WTC11 (cell line): ENCODE measurements at regions not wholly inside any gene's neighbourhood (a gene's known extent, or its start where the extent isn't known, plus 50 kb on each side); places are given as distances from the start of the nearest gene placed in this dataset.

Experiments
- ATAC-seq: fragments of 200-7000 bp; cut with Tn5 transposase; 2 replicates; pipeline ENCODE4 v1.10.0; 2021; ENCODE audit warnings: mild to moderate bottlenecking, moderate library complexity
- CTCF ChIA-PET: fragments of 300-600 bp; sonication (Branson Sonifier 250); formaldehyde crosslinking; loops from one replicate; lab custom pipeline; 2021; ENCODE audit warnings: antibody characterized with exemption; lab: Charles Lee
- POLR2A ChIA-PET: fragments of 350-600 bp; sonication (Branson Sonifier 250); formaldehyde crosslinking; loops from one replicate; lab custom pipeline; 2021; ENCODE audit warnings: antibody characterized with exemption; lab: Charles Lee
- DNase-seq: peaks from one replicate; pipeline ENCODE4 v3.0.0; 2021; ENCODE audit warnings: low spot score
- H3K27ac Mint-ChIP-seq: 2 replicates; pipeline ENCODE4 v1.8.0; 2021; ENCODE audit warnings: mixed read lengths
- H3K27me3 Mint-ChIP-seq: 2 replicates; pipeline ENCODE4 v1.8.0; 2021; ENCODE audit warnings: low read depth, mild to moderate bottlenecking, moderate library complexity, mixed read lengths
- H3K36me3 Mint-ChIP-seq: 2 replicates; pipeline ENCODE4 v1.8.0; 2021; ENCODE audit warnings: mixed read lengths
- H3K4me1 Mint-ChIP-seq: 2 replicates; pipeline ENCODE4 v1.8.0; 2022; ENCODE audit warnings: mixed read lengths
- H3K4me3 Mint-ChIP-seq: 2 replicates; pipeline ENCODE4 v1.8.0; 2021; ENCODE audit warnings: mild to moderate bottlenecking, moderate library complexity, mixed read lengths
- H3K9me3 Mint-ChIP-seq: 2 replicates; pipeline ENCODE4 v1.8.0; 2021; ENCODE audit warnings: mixed read lengths
- AFF4 ChIP-seq: sonication (generic); formaldehyde crosslinking; IDR thresholded peaks from 2 replicates; pipeline ENCODE4 v1.8.1; 2023; ENCODE audit warnings: mild to moderate bottlenecking, missing genetic modification reagents, borderline replicate concordance
- CTCF ChIP-seq: fragments of 200-600 bp; IDR thresholded peaks from 2 replicates; pipeline ENCODE4 v1.8.0; 2022; ENCODE audit warnings: antibody characterized with exemption
- EMX1 ChIP-seq: fragments of 250-450 bp; sonication (Bioruptor Pico); IDR thresholded peaks from 2 replicates; pipeline ENCODE4 v1.8.0; 2021; ENCODE audit warnings: mild to moderate bottlenecking
- ETV6 ChIP-seq: sonication (generic); formaldehyde crosslinking; IDR thresholded peaks from 2 replicates; pipeline ENCODE4 v1.8.1; 2022; ENCODE audit warnings: mild to moderate bottlenecking, missing genetic modification reagents
- FOXK1 ChIP-seq: sonication (generic); formaldehyde crosslinking; IDR thresholded peaks from 2 replicates; pipeline ENCODE4 v1.8.0; 2022; ENCODE audit warnings: mild to moderate bottlenecking, moderate library complexity, missing genetic modification reagents
- FOXP4 ChIP-seq: sonication (generic); formaldehyde crosslinking; IDR thresholded peaks from 2 replicates; pipeline ENCODE4 v1.8.0; 2022; ENCODE audit warnings: mild to moderate bottlenecking, missing genetic modification reagents
- GRHL2 ChIP-seq: fragments of 250-450 bp; sonication (Bioruptor Pico); IDR thresholded peaks from 2 replicates; pipeline ENCODE4 v1.8.0; 2022; ENCODE audit warnings: mild to moderate bottlenecking, moderate library complexity; ENCODE audit not compliant: insufficient replicate concordance, severe bottlenecking
- HMGA2 ChIP-seq: fragments of 250-450 bp; sonication (Bioruptor Pico); IDR thresholded peaks from 2 replicates; pipeline ENCODE4 v1.4.0; 2021; ENCODE audit warnings: mild to moderate bottlenecking, moderate library complexity
- HMGXB4 ChIP-seq: sonication (generic); formaldehyde crosslinking; IDR thresholded peaks from 2 replicates; pipeline ENCODE4 v1.8.1; 2023; ENCODE audit warnings: mild to moderate bottlenecking, moderate library complexity, missing genetic modification reagents
- IRF1 ChIP-seq: sonication (generic); formaldehyde crosslinking; IDR thresholded peaks from 2 replicates; pipeline ENCODE4 v1.8.0; 2023; ENCODE audit warnings: missing genetic modification reagents
- MLX ChIP-seq: sonication (generic); formaldehyde crosslinking; IDR thresholded peaks from 2 replicates; pipeline ENCODE4 v1.8.1; 2023; ENCODE audit warnings: mild to moderate bottlenecking, missing genetic modification reagents, moderate library complexity
- MXD4 ChIP-seq: fragments of 250-450 bp; sonication (Bioruptor Pico); IDR thresholded peaks from 2 replicates; pipeline ENCODE4 v1.8.0; 2021; ENCODE audit warnings: mild to moderate bottlenecking, moderate library complexity, borderline replicate concordance
- NFYB ChIP-seq: sonication (generic); formaldehyde crosslinking; conservative IDR thresholded peaks from 2 replicates; pipeline ENCODE4 v1.8.0; 2022; ENCODE audit warnings: low read depth, missing genetic modification reagents
- PRDM15 ChIP-seq: sonication (generic); formaldehyde crosslinking; IDR thresholded peaks from 2 replicates; pipeline ENCODE4 v1.8.0; 2022; ENCODE audit warnings: missing genetic modification reagents
- TCF7 ChIP-seq: sonication (generic); formaldehyde crosslinking; IDR thresholded peaks from 2 replicates; pipeline ENCODE4 v1.8.0; 2022; ENCODE audit warnings: mild to moderate bottlenecking, low read depth, missing genetic modification reagents, moderate library complexity
- USF1 ChIP-seq: sonication (generic); formaldehyde crosslinking; IDR thresholded peaks from 2 replicates; pipeline ENCODE4 v1.8.0; 2022; ENCODE audit warnings: mild to moderate bottlenecking, missing genetic modification reagents
- USF2 ChIP-seq: sonication (generic); formaldehyde crosslinking; IDR thresholded peaks from 2 replicates; pipeline ENCODE4 v1.8.1; 2023; ENCODE audit warnings: mild to moderate bottlenecking, missing genetic modification reagents, moderate library complexity
- ZBTB21 ChIP-seq: sonication (generic); formaldehyde crosslinking; IDR thresholded peaks from 2 replicates; pipeline ENCODE4 v1.8.1; 2023; ENCODE audit warnings: mild to moderate bottlenecking, missing genetic modification reagents, borderline replicate concordance
- ZNF423 ChIP-seq: fragments of 250-450 bp; sonication (Bioruptor Pico); IDR thresholded peaks from 2 replicates; pipeline ENCODE4 v2.1.2; 2022; ENCODE audit warnings: mild to moderate bottlenecking, moderate library complexity
- ZNF671 ChIP-seq: fragments of 250-450 bp; sonication (Bioruptor Pico); IDR thresholded peaks from 2 replicates; pipeline ENCODE4 v1.8.0; 2021; ENCODE audit warnings: mild to moderate bottlenecking

GRCh38 chr4:27428661-27429060 lies 568.0 kb downstream of the STIM2 start (continued):
- TF ChIP-seq USF2 (CRISPR knock-in tag): no peak
- TF ChIP-seq TCF7 (CRISPR knock-in tag): no peak
- TF ChIP-seq MXD4 (CRISPR knock-in tag): no peak
- TF ChIP-seq IRF1 (CRISPR knock-in tag): no peak
- TF ChIP-seq ETV6 (CRISPR knock-in tag): no peak
- TF ChIP-seq HMGXB4 (CRISPR knock-in tag): no peak
- no peak for TF ChIP-seq NFYB (CRISPR knock-in tag)
- no peak for TF ChIP-seq AFF4 (CRISPR knock-in tag)
- no peak for TF ChIP-seq EMX1 (CRISPR knock-in tag)

- CTCF ChIA-PET: no interaction called here
- DNase-seq (no peak), ATAC-seq (0 out of 2 replicates have a peak, but pooled peaks have one; percentile 30)
- Mint-ChIP-seq H3K27me3 (no peaks in the 10 kb centered on the region), H3K4me3 (no peak overlapping the region), H3K27ac (no peak overlapping the region), H3K9me3 (peaks cover 9% of the 10 kb centered on the region), H3K4me1 (peaks cover 4% of the 10 kb centered on the region; the same call in 1 of the 2 replicates), H3K36me3 (no peaks in the 10 kb centered on the region)
- POLR2A ChIA-PET: no interaction called here
- TF ChIP-seq ZNF671: no peak
- no peak for TF ChIP-seq FOXK1 (CRISPR knock-in tag)
- TF ChIP-seq ETV6 (CRISPR knock-in tag): no peak
- TF ChIP-seq MLX (CRISPR knock-in tag): no peak
- TF ChIP-seq ZBTB21: no peak
- TF ChIP-seq PRDM15 (CRISPR knock-in tag): no peak
- no peak for TF ChIP-seq FOXP4 (CRISPR knock-in tag)
- TF ChIP-seq GRHL2 (CRISPR knock-in tag): no peak
- TF ChIP-seq NFYB (CRISPR knock-in tag): no peak
- TF ChIP-seq CTCF: no peak
- no peak for TF ChIP-seq HMGA2 (CRISPR knock-in tag)
- no peak for TF ChIP-seq ZNF423 (CRISPR knock-in tag)
- no peak for TF ChIP-seq USF1 (CRISPR knock-in tag)
Observed at GRCh38 chr4:27429364-27429871, 568.8 kb downstream of the STIM2 start.
